ENCODE measurements at regions not wholly inside any gene's neighbourhood (a gene's known extent, or its start where the extent isn't known, plus 50 kb on each side); places are given as distances from the start of the nearest gene placed in this dataset.

DNA sequence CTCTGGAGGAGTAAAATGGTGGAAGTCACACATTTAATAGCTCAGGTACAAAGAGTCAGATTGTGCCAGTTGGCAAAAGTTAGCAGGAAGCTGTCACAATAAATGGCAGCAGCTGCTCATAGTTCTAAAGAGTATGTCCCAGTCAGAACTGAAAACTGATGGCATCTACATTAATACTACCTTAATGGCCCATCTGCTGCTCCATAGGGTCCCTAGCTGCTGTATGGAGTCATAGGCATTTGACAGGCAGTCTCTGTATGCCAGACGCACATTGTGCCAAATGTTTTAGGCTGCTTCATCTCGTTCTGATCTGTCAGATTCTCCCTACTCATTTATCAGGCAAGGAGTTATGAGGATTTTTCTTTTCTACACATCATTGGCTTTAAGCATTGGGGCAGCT lies 515.8 kb upstream of the ARRDC3 start:
- TF ChIP-seq, protein P1, sequence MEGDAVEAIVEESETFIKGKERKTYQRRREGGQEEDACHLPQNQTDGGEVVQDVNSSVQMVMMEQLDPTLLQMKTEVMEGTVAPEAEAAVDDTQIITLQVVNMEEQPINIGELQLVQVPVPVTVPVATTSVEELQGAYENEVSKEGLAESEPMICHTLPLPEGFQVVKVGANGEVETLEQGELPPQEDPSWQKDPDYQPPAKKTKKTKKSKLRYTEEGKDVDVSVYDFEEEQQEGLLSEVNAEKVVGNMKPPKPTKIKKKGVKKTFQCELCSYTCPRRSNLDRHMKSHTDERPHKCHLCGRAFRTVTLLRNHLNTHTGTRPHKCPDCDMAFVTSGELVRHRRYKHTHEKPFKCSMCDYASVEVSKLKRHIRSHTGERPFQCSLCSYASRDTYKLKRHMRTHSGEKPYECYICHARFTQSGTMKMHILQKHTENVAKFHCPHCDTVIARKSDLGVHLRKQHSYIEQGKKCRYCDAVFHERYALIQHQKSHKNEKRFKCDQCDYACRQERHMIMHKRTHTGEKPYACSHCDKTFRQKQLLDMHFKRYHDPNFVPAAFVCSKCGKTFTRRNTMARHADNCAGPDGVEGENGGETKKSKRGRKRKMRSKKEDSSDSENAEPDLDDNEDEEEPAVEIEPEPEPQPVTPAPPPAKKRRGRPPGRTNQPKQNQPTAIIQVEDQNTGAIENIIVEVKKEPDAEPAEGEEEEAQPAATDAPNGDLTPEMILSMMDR (IDR thresholded peaks at IDR 0.05): no peak
- no peak for TF ChIP-seq POLR2A (IDR thresholded peaks at IDR 0.05)
